Nephron progenitor cell (in vitro differentiated cells): ENCODE measurements at regions not wholly inside any gene's neighbourhood (a gene's known extent, or its start where the extent isn't known, plus 50 kb on each side); places are given as distances from the start of the nearest gene placed in this dataset.
A peak's percentile ranks its signal among the peaks of the same experiment; 100 is the strongest.

Experiments
- DNase-seq: peaks from one replicate; pipeline ENCODE4 v3.0.0; 2021
- H3K27ac Mint-ChIP-seq: 2 replicates; pipeline ENCODE4 v1.8.0; 2021; ENCODE audit warnings: mild to moderate bottlenecking, moderate library complexity, mixed read lengths
- H3K27me3 Mint-ChIP-seq: 2 replicates; pipeline ENCODE4 v1.8.0; 2021; ENCODE audit warnings: mild to moderate bottlenecking, low read depth, mixed read lengths; ENCODE audit not compliant: poor library complexity
- H3K36me3 Mint-ChIP-seq: 2 replicates; pipeline ENCODE4 v1.8.0; 2021; ENCODE audit warnings: low read depth, mixed read lengths
- H3K4me1 Mint-ChIP-seq: 2 replicates; pipeline ENCODE4 v1.8.0; 2021; ENCODE audit warnings: mixed read lengths
- H3K4me3 Mint-ChIP-seq: 2 replicates; pipeline ENCODE4 v1.8.0; 2021; ENCODE audit warnings: mild to moderate bottlenecking, moderate library complexity, mixed read lengths
- H3K9me3 Mint-ChIP-seq: 2 replicates; pipeline ENCODE4 v1.8.0; 2021; ENCODE audit warnings: mild to moderate bottlenecking, moderate library complexity, mixed read lengths
- TF ChIP-seq, protein P1 (sequence below): fragments of 200-600 bp; sonication (generic); IDR thresholded peaks from 2 replicates; pipeline ENCODE4 v1.5.0; 2021; ENCODE audit warnings: antibody characterized with exemption

DNA sequence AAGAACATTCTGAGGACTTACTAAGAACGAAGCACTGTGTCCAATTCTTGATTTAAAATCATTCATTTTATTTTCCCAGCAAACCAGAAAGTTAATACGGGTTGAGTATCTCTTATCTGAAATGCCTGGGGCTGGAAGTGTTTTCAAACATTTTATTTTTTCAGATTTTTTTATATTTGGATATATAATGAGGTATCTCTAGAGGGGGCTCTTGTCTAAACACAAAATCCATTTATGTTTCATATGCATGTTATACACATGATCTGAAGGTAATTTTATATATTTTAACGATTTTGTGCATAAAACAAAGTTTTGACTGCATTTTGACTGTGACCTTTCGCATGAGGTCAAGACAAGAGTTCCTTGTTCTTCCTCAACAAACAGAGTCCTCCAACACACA, 320.9 kb downstream of the ASMT start:
- Mint-ChIP-seq H3K9me3 (peaks cover 19% of the 10 kb centered on the region), H3K4me1 (peaks cover 10% of the 10 kb centered on the region), H3K4me3 (no peak overlapping the region), H3K36me3 (peaks cover 16% of the 10 kb centered on the region), H3K27ac (no peak overlapping the region), H3K27me3 (no peaks in the 10 kb centered on the region)
- TF ChIP-seq, protein P1, sequence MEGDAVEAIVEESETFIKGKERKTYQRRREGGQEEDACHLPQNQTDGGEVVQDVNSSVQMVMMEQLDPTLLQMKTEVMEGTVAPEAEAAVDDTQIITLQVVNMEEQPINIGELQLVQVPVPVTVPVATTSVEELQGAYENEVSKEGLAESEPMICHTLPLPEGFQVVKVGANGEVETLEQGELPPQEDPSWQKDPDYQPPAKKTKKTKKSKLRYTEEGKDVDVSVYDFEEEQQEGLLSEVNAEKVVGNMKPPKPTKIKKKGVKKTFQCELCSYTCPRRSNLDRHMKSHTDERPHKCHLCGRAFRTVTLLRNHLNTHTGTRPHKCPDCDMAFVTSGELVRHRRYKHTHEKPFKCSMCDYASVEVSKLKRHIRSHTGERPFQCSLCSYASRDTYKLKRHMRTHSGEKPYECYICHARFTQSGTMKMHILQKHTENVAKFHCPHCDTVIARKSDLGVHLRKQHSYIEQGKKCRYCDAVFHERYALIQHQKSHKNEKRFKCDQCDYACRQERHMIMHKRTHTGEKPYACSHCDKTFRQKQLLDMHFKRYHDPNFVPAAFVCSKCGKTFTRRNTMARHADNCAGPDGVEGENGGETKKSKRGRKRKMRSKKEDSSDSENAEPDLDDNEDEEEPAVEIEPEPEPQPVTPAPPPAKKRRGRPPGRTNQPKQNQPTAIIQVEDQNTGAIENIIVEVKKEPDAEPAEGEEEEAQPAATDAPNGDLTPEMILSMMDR: no peak
- no peak for DNase-seq

DNA sequence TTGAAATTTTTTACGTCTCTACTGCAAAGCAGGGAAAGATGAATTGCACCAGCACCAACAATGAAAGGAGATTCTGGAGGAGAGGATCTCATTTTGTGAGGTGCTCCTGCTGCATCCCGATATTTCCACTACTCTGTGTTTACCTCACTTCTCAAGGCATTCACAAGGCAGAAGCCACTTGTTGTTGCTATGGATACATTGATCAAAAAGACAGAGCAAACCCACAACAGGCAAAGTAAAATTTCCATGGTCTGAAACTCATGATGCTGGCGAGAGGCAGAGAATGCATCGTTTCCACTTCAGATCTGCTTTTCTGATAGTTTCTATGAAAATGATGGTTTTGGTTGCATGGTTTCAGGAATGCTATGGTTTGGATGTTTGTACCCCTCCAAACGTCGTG, 323.3 kb downstream of the ASMT start:
- TF ChIP-seq, protein P1: no peak
- no peak for DNase-seq
- peaks cover 16% of the 10 kb centered on the region for H3K36me3 Mint-ChIP-seq
- H3K4me1 Mint-ChIP-seq: peaks cover 14% of the 10 kb centered on the region
- peaks cover 19% of the 10 kb centered on the region for H3K9me3 Mint-ChIP-seq
- H3K27me3 Mint-ChIP-seq: no peaks in the 10 kb centered on the region
- H3K4me3 Mint-ChIP-seq: no peak overlapping the region
- no peak overlapping the region for H3K27ac Mint-ChIP-seq

DNA sequence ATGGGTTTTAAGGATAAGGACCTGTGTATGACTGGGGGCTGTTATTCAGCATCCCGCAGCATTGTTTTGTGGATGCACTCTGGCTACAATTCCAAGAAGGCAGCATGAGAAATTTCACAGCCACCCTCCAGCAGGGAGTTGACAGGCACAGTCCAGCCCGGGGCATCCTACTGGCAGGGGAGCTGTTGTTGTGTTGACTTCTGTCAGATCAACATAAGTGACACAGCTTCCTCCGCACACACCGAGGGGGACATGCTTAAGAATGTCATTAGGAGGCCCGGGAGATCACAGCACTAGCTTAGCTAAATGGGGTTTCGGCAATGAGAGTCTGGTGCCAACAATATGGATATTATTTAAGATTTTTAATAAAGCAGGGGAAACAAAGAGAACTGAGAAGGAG, 326.5 kb downstream of the ASMT start:
- Mint-ChIP-seq H3K9me3 (peaks cover 19% of the 10 kb centered on the region), H3K27ac (peak overlapping the region; percentile 37), H3K27me3 (no peaks in the 10 kb centered on the region), H3K4me3 (no peak overlapping the region), H3K36me3 (peaks cover 16% of the 10 kb centered on the region), H3K4me1 (peaks cover 4% of the 10 kb centered on the region)
- TF ChIP-seq, protein P1: no peak
- no peak for DNase-seq

DNA sequence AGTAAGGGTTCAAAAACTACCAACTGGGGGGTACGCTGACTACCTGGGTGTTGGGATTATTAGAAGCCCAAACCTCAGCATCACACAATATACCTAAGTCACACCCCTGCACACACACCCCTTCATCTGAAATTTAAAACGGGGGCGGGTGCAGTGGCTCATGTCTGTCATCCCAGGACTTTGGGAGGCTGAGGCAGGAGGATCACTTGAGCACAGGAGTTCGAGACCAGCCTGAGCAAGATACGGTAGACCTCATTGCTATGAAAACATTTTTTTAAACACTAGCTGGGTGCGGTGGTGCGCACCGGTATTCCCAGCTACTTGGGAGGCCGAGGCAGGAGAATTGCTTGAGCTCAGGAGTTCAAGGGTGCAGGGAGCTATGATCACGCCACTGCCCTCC, 331.0 kb downstream of the ASMT start:
- Mint-ChIP-seq H3K27me3 (no peaks in the 10 kb centered on the region), H3K4me3 (no peak overlapping the region), H3K27ac (no peak overlapping the region), H3K9me3 (no peaks in the 10 kb centered on the region), H3K36me3 (no peaks in the 10 kb centered on the region), H3K4me1 (peaks cover 4% of the 10 kb centered on the region)
- no peak for DNase-seq
- TF ChIP-seq, protein P1: no peak

DNA sequence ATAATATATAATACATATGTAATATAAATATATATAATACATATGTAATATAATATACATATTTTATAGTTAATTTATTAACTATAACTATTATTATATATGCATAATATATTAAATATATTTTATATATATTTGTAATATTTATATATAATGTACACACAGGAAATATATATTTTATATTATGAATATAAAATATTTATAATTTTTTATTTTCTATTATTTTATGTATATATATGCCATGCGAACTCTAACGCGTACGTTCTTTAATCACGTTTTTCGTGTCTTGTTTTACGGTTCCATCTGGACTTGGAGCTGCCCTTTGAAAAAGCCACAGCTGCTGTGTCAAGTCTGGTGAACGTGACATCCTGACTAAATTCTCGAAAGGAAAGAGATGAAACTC, 332.1 kb downstream of the ASMT start:
- H3K36me3 Mint-ChIP-seq: no peaks in the 10 kb centered on the region
- no peaks in the 10 kb centered on the region for H3K9me3 Mint-ChIP-seq
- no peaks in the 10 kb centered on the region for H3K4me1 Mint-ChIP-seq
- TF ChIP-seq, protein P1: no peak
- H3K27me3 Mint-ChIP-seq: no peaks in the 10 kb centered on the region
- no peak overlapping the region for H3K27ac Mint-ChIP-seq
- DNase-seq: no peak
- no peak overlapping the region for H3K4me3 Mint-ChIP-seq
